Hepatic stellate cell (primary cell): ENCODE measurements at regions not wholly inside any gene's neighbourhood (a gene's known extent, or its start where the extent isn't known, plus 50 kb on each side); places are given as distances from the start of the nearest gene placed in this dataset.
"Not testable (repeated sequence)": the region's sequence is repeated elsewhere in the genome, so short reads cannot be mapped to it uniquely, and the experiment has no call there.

ENCODE experiments used
- DNase-seq: peaks from one replicate; pipeline ENCODE4 v3.0.0; 2011; ENCODE audit warnings: low spot score

- no peak for DNase-seq
Measured at GRCh38 chr9:90162326-90162725, 480.3 kb downstream of the DIRAS2 start.

- DNase-seq: no peak
Measured at GRCh38 chr9:90162819-90163218, 479.8 kb downstream of the DIRAS2 start.

- no peak for DNase-seq
Measured at GRCh38 chr9:90165281-90165680, 477.3 kb downstream of the DIRAS2 start.

GRCh38 chr9:90166374-90166773 is 476.2 kb downstream of the DIRAS2 start:
- DNase-seq: not testable (repeated sequence)

- no peak for DNase-seq
Measured at GRCh38 chr9:90167914-90168313, 474.7 kb downstream of the DIRAS2 start.

- DNase-seq: no peak
Measured at GRCh38 chr9:90169490-90169889, 473.1 kb downstream of the DIRAS2 start.

GRCh38 chr9:90173935-90174334 is 468.7 kb downstream of the DIRAS2 start:
- not testable (repeated sequence) for DNase-seq

GRCh38 chr9:90174346-90174745 is 468.3 kb downstream of the DIRAS2 start:
- DNase-seq: not testable (repeated sequence)

- no peak for DNase-seq
Measured at GRCh38 chr9:90175257-90175656, 467.4 kb downstream of the DIRAS2 start.

GRCh38 chr9:90175865-90176264 is 466.8 kb downstream of the DIRAS2 start:
- DNase-seq: no peak

- DNase-seq: no peak
Measured at GRCh38 chr9:90176901-90177300, 465.7 kb downstream of the DIRAS2 start.

GRCh38 chr9:90180381-90180780 is 462.2 kb downstream of the DIRAS2 start:
- no peak for DNase-seq

GRCh38 chr9:90188656-90189055 is 454.0 kb downstream of the DIRAS2 start:
- no peak for DNase-seq

- no peak for DNase-seq
Measured at GRCh38 chr9:90189306-90189705, 453.3 kb downstream of the DIRAS2 start.

GRCh38 chr9:90192465-90192864 is 450.2 kb downstream of the DIRAS2 start:
- not testable (repeated sequence) for DNase-seq

- no peak for DNase-seq
Measured at GRCh38 chr9:90198956-90199355, 443.7 kb downstream of the DIRAS2 start.

GRCh38 chr9:90201766-90202165 is 440.9 kb downstream of the DIRAS2 start:
- no peak for DNase-seq

GRCh38 chr9:90204128-90204831 is 438.3 kb downstream of the DIRAS2 start:
- DNase-seq: no peak

- DNase-seq: not testable (repeated sequence)
Measured at GRCh38 chr9:90213045-90213444, 429.6 kb downstream of the DIRAS2 start.

GRCh38 chr9:90219548-90220118 is 423.0 kb downstream of the DIRAS2 start:
- no peak for DNase-seq

- DNase-seq: not testable (repeated sequence)
Measured at GRCh38 chr9:90221899-90222298, 420.7 kb downstream of the DIRAS2 start.

- not testable (repeated sequence) for DNase-seq
Measured at GRCh38 chr9:90226839-90227338, 415.7 kb downstream of the DIRAS2 start.

- not testable (repeated sequence) for DNase-seq
Measured at GRCh38 chr9:90233081-90233480, 409.5 kb downstream of the DIRAS2 start.

GRCh38 chr9:90240541-90240940 is 402.1 kb downstream of the DIRAS2 start:
- no peak for DNase-seq
